ENCODE measurements at regions not wholly inside any gene's neighbourhood (a gene's known extent, or its start where the extent isn't known, plus 50 kb on each side); places are given as distances from the start of the nearest gene placed in this dataset.

DNA sequence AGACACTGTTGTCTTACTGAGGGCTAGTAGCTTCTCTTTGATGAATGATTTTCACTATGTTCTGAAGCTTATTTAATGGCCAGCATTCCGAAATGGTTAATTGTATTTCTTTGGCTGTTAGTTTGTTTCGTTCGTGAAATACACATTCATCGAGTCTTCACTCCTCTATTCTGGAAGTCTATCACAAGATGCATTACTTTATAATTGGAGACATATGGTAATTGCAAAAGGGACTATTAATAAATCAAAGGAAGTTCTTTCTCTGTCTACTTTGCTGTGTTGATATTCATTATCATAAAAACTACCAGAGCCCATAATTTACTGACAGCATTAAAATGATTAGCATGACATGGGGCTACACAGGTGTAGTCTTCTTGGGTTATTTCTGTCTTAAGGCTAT, 133.8 kb upstream of the IGFBP3 start:
- Histone ChIP-seq H3K4ac (ENCODE audit: low read depth, low read length) (no peak overlapping the region), H3K27ac (ENCODE audit: insufficient read depth, low read length) (no peak overlapping the region), H3K79me1 (ENCODE audit: low read depth in 1 of 2, low read length in 2 of 2) (no peaks in the 10 kb centered on the region), H2BK5ac (ENCODE audit: low read depth, low read length, poor library complexity, severe bottlenecking) (no peak overlapping the region), H3K27me3 (ENCODE audit: control insufficient read depth, insufficient read depth, low read length) (no peaks in the 10 kb centered on the region), H4K5ac (ENCODE audit: low read depth, low read length) (no peak overlapping the region), H4K20me1 (ENCODE audit: insufficient read depth, low read length) (no peaks in the 10 kb centered on the region), H3K14ac (replicated peaks; ENCODE audit: low read depth, low read length) (no peak overlapping the region), H3K56ac (ENCODE audit: extremely low read depth, insufficient read depth, low read length) (no peak overlapping the region), H3K9ac (ENCODE audit: low read depth, low read length) (no peak overlapping the region), H3K4me3 (ENCODE audit: insufficient read depth, low read depth, low read length) (no peak overlapping the region), H2BK120ac (ENCODE audit: low read depth, low read length) (no peak overlapping the region), H3K23ac (ENCODE audit: low read depth, low read length) (no peak overlapping the region), H2BK20ac (ENCODE audit: low read depth, low read length) (no peak overlapping the region), H3K9me1 (ENCODE audit: insufficient read depth, low read length) (no peaks in the 10 kb centered on the region), H3K4me2 (ENCODE audit: low read depth, low read length) (no peak overlapping the region), H4K91ac (ENCODE audit: insufficient read depth, low read depth, low read length) (no peak overlapping the region), H3K4me1 (ENCODE audit: control insufficient read depth, insufficient read depth, low read length) (no peaks in the 10 kb centered on the region), H2BK15ac (ENCODE audit: low read depth, low read length) (no peak overlapping the region), H3K18ac (ENCODE audit: low read depth, low read length) (no peak overlapping the region), H2AK5ac (ENCODE audit: low read depth, low read length) (no peak overlapping the region), H2AFZ (replicated peaks; ENCODE audit: low read length, poor library complexity) (no peak overlapping the region), H3K9me3 (ENCODE audit: control insufficient read depth, insufficient read depth, low read length) (no peaks in the 10 kb centered on the region), H3K36me3 (ENCODE audit: control insufficient read depth, insufficient read depth, low read length) (no peaks in the 10 kb centered on the region), H4K8ac (ENCODE audit: low read depth in 2 of 2, low read length in 2 of 2) (no peak overlapping the region), H2AK9ac (replicated peaks; ENCODE audit: low read depth, low read length, poor library complexity) (no peak overlapping the region)
- no CpG with 5 or more reads among the region's 4 CpGs for WGBS, 2 experiments (ENCODE audit: extremely low coverage in 2 of 2, insufficient read length in 1 of 2)
- ATAC-seq (ENCODE audit: low read depth) (no peak), DNase-seq (no peak)
- CTCF ChIA-PET, result no interaction called here
- TF ChIP-seq BHLHE40 (IDR thresholded peaks at IDR 0.05; ENCODE audit: low read depth, low read length), result no peak
- no peak for TF ChIP-seq FOS (IDR thresholded peaks at IDR 0.05; ENCODE audit: low read depth, low read length)
- no peak for TF ChIP-seq CHD1 (IDR thresholded peaks at IDR 0.05; ENCODE audit: low read depth, low read length)
- TF ChIP-seq NFE2L2 (IDR thresholded peaks at IDR 0.05; ENCODE audit: low read depth, low read length), result no peak
- no peak for TF ChIP-seq MAZ (IDR thresholded peaks at IDR 0.05; ENCODE audit: borderline replicate concordance, low read depth, low read length)
- TF ChIP-seq, protein P1, sequence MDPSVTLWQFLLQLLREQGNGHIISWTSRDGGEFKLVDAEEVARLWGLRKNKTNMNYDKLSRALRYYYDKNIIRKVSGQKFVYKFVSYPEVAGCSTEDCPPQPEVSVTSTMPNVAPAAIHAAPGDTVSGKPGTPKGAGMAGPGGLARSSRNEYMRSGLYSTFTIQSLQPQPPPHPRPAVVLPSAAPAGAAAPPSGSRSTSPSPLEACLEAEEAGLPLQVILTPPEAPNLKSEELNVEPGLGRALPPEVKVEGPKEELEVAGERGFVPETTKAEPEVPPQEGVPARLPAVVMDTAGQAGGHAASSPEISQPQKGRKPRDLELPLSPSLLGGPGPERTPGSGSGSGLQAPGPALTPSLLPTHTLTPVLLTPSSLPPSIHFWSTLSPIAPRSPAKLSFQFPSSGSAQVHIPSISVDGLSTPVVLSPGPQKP (IDR thresholded peaks at IDR 0.05; ENCODE audit: borderline replicate concordance, low read depth, low read length), result no peak
- no peak for TF ChIP-seq POLR2A (IDR thresholded peaks at IDR 0.05; ENCODE audit: low read depth, low read length)
- no peak for TF ChIP-seq MAFK (IDR thresholded peaks at IDR 0.05; ENCODE audit: low read depth, low read length)
- no peak for TF ChIP-seq CEBPB (IDR thresholded peaks at IDR 0.05; ENCODE audit: low read depth, low read length)
- no peak for TF ChIP-seq SMC3 (IDR thresholded peaks at IDR 0.05; ENCODE audit: low read depth, low read length)
- no peak for TF ChIP-seq RAD21 (IDR thresholded peaks at IDR 0.05; ENCODE audit: low read length)
- TF ChIP-seq, protein P2, sequence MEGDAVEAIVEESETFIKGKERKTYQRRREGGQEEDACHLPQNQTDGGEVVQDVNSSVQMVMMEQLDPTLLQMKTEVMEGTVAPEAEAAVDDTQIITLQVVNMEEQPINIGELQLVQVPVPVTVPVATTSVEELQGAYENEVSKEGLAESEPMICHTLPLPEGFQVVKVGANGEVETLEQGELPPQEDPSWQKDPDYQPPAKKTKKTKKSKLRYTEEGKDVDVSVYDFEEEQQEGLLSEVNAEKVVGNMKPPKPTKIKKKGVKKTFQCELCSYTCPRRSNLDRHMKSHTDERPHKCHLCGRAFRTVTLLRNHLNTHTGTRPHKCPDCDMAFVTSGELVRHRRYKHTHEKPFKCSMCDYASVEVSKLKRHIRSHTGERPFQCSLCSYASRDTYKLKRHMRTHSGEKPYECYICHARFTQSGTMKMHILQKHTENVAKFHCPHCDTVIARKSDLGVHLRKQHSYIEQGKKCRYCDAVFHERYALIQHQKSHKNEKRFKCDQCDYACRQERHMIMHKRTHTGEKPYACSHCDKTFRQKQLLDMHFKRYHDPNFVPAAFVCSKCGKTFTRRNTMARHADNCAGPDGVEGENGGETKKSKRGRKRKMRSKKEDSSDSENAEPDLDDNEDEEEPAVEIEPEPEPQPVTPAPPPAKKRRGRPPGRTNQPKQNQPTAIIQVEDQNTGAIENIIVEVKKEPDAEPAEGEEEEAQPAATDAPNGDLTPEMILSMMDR (conservative IDR thresholded peaks at IDR 0.05; ENCODE audit: low read depth, low read length), result no peak
- TF ChIP-seq MXI1 (IDR thresholded peaks at IDR 0.05; ENCODE audit: borderline replicate concordance, low read depth, low read length), result no peak
- no peak for TF ChIP-seq RCOR1 (IDR thresholded peaks at IDR 0.05; ENCODE audit: insufficient replicate concordance, low read length)
- TF ChIP-seq, protein P3, sequence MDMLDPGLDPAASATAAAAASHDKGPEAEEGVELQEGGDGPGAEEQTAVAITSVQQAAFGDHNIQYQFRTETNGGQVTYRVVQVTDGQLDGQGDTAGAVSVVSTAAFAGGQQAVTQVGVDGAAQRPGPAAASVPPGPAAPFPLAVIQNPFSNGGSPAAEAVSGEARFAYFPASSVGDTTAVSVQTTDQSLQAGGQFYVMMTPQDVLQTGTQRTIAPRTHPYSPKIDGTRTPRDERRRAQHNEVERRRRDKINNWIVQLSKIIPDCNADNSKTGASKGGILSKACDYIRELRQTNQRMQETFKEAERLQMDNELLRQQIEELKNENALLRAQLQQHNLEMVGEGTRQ (IDR thresholded peaks at IDR 0.05; ENCODE audit: low read depth, low read length), result no peak
- TF ChIP-seq RFX5 (IDR thresholded peaks at IDR 0.05; ENCODE audit: low read depth, low read length), result no peak
- in situ Hi-C loops (cut with MboI; ENCODE audit: low sequenced_read_pairs) (no loop called here), intact Hi-C loops (cut with micrococcal nuclease) (no loop called here), dilution Hi-C loops (cut with HindIII; ENCODE audit: low sequenced_read_pairs, unreplicated experiment) (no loop called here)
- no TSS peak for BruUV-seq (replicated peaks)
- POLR2A ChIA-PET (ENCODE audit: unreplicated experiment), result interaction anchor here (0.7 kb wide), 1 partner anchor 1945 kb away, joined by 4 read pairs; no protein-coding TSS in a partner anchor

Measured in IMR-90 (cell line).